ENCODE measurements at regions not wholly inside any gene's neighbourhood (a gene's known extent, or its start where the extent isn't known, plus 50 kb on each side); places are given as distances from the start of the nearest gene placed in this dataset.
"Not testable (repeated sequence)": the region's sequence is repeated elsewhere in the genome, so short reads cannot be mapped to it uniquely, and the experiment has no call there.

- no peak for DNase-seq
Observed at GRCh38 chr2:204145791-204146190, 209.2 kb downstream of the ICOS start.

- DNase-seq, result not testable (repeated sequence)
Observed at GRCh38 chr2:204147040-204147439, 210.5 kb downstream of the ICOS start.

GRCh38 chr2:204150721-204151120, 214.2 kb downstream of the ICOS start:
- DNase-seq, result no peak

GRCh38 chr2:204152616-204153015, 216.1 kb downstream of the ICOS start:
- no peak for DNase-seq

GRCh38 chr2:204154863-204155262, 218.3 kb downstream of the ICOS start:
- no peak for DNase-seq

GRCh38 chr2:204156456-204156855, 219.9 kb downstream of the ICOS start:
- DNase-seq, result no peak

GRCh38 chr2:204157684-204158083, 221.1 kb downstream of the ICOS start:
- no peak for DNase-seq

GRCh38 chr2:204159526-204159925, 223.0 kb downstream of the ICOS start:
- DNase-seq, result no peak

GRCh38 chr2:204160989-204161388, 224.4 kb downstream of the ICOS start:
- DNase-seq, result no peak

- no peak for DNase-seq
Observed at GRCh38 chr2:204161886-204162285, 225.3 kb downstream of the ICOS start.

- DNase-seq, result no peak
Observed at GRCh38 chr2:204166961-204167360, 230.4 kb downstream of the ICOS start.

GRCh38 chr2:204167670-204168069, 231.1 kb downstream of the ICOS start:
- not testable (repeated sequence) for DNase-seq

- DNase-seq, result no peak
Observed at GRCh38 chr2:204170411-204170810, 233.8 kb downstream of the ICOS start.

GRCh38 chr2:204171432-204172144, 235.0 kb downstream of the ICOS start:
- DNase-seq, result no peak

- no peak for DNase-seq
Observed at GRCh38 chr2:204172145-204172600, 235.6 kb downstream of the ICOS start.

GRCh38 chr2:204174034-204174433, 237.5 kb downstream of the ICOS start:
- DNase-seq, result no peak

- no peak for DNase-seq
Observed at GRCh38 chr2:204175552-204176271, 239.1 kb downstream of the ICOS start.

- no peak for DNase-seq
Observed at GRCh38 chr2:204176306-204176705, 239.7 kb downstream of the ICOS start.

- no peak for DNase-seq
Observed at GRCh38 chr2:204177251-204177976, 240.9 kb downstream of the ICOS start.

- DNase-seq, result no peak
Observed at GRCh38 chr2:204177977-204178522, 241.5 kb downstream of the ICOS start.

- DNase-seq, result no peak
Observed at GRCh38 chr2:204180649-204181048, 244.1 kb downstream of the ICOS start.

GRCh38 chr2:204183608-204184007, 247.0 kb downstream of the ICOS start:
- DNase-seq, result no peak

- DNase-seq, result no peak
Observed at GRCh38 chr2:204184226-204184625, 247.7 kb downstream of the ICOS start.

Measured in fibroblast of upper back skin (primary cell).